HUDEP-2 (cell line): ENCODE measurements at regions not wholly inside any gene's neighbourhood (a gene's known extent, or its start where the extent isn't known, plus 50 kb on each side); places are given as distances from the start of the nearest gene placed in this dataset.
"Not testable (repeated sequence)": the region's sequence is repeated elsewhere in the genome, so short reads cannot be mapped to it uniquely, and the experiment has no call there.

Source experiments
- DNase-seq, 76 experiments: peaks; one replicate each; lab custom pipeline; 2025; ENCODE audit not compliant: unreplicated experiment in 76 of 76; lab: John Stamatoyannopoulos, UW

- DNase-seq = no peak
These were observed 258.8 kb downstream of the XPNPEP1 start for GRCh38 chr10:109664554-109664953.

GRCh38 chr10:109663122-109663521 is 260.2 kb downstream of the XPNPEP1 start:
- DNase-seq = no peak

- not testable (repeated sequence) for DNase-seq
These were observed 270.7 kb downstream of the XPNPEP1 start for GRCh38 chr10:109652612-109653011.

DNA sequence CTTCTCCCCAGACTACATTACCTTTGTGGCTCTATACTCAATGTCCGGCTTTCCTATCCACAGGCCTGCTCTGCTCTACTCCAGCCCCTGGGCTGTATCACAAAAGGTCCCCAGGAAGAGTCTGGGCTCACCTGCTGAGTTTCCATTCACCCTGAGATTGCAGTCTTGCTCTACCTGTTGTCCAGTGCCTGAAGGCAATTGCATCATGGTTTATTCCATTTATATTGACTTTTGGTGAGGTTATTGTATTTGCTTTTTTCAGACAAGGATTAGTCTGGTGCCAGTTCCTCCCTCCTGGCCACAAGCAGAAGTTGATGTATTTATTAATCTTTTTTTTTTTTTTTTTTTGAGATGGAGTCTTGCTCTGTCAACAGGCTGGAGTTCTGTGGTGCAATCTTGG is 273.1 kb downstream of the XPNPEP1 start:
- no peak for DNase-seq

DNA sequence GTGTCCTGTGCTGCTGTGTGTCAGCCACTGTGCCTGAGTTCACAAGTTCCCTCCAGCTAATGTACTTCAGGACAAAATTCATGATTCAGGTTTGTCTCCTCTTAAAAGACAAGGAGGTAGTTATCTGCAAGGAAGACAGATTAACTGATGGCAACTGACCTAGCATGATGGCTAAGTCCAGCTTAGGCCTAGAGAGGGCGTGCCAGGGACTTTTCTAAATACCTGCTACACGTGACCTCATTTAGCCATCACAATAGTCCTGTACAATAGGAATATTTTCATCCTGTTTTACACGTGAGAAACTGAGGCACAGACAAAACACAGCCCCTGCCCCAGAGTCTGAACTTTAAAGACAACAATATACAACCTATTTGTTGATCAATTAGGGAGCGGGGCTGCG is 275.7 kb downstream of the XPNPEP1 start:
- DNase-seq = no peak

DNA sequence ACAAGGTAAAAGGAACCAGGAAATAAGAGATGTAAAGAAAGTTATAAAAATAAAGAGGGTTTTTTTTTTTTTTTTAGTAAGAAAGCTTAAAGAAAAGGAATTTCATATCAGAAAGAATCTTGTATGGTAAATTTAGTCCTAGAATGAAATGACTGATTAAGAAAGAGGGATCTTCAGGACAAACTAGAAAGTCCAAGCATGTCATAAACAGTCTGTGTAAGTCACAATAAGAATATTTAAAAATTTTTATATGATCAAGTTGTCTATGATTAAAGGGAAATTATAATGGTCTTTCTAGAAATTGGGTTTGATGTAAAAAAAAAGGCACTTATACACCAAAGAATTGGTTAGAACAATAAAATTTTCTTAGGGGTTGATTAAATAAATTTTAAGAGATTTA is 289.5 kb downstream of the XPNPEP1 start:
- no peak for DNase-seq

- DNase-seq = not testable (repeated sequence)
These were observed 290.3 kb downstream of the XPNPEP1 start for GRCh38 chr10:109633017-109633416.

- no peak for DNase-seq
These were observed 298.4 kb downstream of the XPNPEP1 start for GRCh38 chr10:109624939-109625338.

DNA sequence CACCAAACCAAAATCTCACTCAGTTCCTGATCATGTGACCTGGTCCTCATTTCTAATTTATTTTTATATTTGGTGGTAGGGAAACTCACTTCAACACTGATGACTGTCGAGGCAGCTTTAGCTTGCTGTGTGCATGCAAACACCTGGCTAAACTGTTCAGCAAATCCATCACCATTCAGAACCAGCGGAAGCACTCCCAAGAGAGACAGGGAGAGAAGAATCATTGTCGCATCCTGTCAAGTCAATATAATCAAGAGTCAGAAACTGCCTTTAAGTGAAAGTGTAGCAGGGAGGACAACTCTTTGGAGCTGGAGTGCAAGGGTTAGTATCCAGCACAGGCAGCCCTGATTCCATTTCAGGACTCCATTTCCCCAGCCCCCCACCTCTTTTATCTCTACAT is 300.7 kb downstream of the XPNPEP1 start:
- DNase-seq = no peak

DNA sequence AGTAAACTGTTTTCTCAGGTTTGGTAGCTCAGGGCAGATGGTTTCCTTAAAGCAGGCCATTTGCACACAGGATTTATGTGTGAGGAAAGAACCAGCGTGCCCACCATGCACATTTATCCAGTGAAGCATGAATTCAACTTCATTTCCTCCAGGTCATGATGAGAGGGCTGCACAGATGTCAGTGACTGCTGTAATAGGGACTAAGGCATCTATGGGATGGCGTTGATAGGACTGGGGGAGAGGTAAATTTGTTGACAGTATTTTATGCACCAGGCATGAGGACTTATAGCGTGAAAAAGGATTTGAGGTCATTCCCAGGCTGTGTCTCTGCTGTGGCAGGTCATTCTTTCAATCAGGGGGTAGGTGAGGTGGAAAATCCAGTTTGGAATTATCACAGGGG is 302.9 kb downstream of the XPNPEP1 start:
- no peak for DNase-seq

DNA sequence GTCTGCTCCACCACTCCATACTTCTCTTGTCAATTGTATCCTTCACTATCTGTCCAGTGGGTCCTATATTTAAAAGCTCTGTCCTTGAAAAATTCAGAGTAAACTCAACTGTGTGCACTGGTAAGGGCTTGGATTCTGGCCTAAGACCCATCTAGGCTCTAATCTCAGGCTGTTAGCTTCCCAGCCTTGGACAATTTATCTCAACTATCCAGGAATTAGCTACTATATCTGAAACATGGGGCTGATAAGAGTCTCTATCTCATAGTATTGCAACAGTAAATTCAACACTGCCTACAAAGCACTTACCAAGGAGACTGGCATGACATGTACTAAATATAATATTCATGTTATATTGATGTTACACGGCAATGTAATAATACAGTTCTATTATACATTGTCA is 303.4 kb downstream of the XPNPEP1 start:
- DNase-seq = no peak

- no peak for DNase-seq
These were observed 304.6 kb downstream of the XPNPEP1 start for GRCh38 chr10:109618748-109619147.

- DNase-seq = no peak
These were observed 305.0 kb downstream of the XPNPEP1 start for GRCh38 chr10:109618301-109618700.

DNA sequence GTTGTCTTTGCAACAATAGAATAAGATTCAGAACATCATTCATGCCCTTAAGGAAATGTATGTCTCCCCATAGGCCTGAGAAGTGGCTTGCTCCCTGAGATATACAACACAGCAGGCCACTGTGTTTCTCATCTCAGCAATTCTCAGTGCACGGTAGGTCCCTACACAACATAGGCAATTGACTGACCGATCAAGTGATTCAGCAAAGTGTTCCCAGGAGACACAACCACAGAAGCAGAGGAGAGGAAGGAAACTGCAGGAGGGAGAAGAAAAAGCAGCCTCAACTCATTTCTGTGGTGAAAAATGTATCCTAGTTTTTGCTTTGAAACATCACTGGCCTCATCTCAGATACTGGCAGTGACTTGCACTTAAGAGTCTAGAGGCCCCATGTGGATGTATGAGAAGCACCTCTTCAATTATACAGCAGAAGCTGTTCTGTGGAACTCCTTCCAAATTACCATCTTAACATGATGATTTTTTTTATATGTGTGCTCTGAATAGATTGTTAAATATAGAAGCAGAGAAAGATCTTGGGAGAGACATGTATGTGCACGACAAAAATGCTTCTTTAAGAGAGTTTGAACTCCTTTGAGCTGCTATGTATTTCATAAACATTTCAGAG is 306.8 kb downstream of the XPNPEP1 start:
- no peak for DNase-seq

GRCh38 chr10:109595356-109595755 is 328.0 kb downstream of the XPNPEP1 start:
- DNase-seq = not testable (repeated sequence)

GRCh38 chr10:109593682-109594081 is 329.6 kb downstream of the XPNPEP1 start:
- no peak for DNase-seq

GRCh38 chr10:109592391-109592790 is 330.9 kb downstream of the XPNPEP1 start:
- DNase-seq = no peak

GRCh38 chr10:109591601-109592000 is 331.7 kb downstream of the XPNPEP1 start:
- no peak for DNase-seq

DNA sequence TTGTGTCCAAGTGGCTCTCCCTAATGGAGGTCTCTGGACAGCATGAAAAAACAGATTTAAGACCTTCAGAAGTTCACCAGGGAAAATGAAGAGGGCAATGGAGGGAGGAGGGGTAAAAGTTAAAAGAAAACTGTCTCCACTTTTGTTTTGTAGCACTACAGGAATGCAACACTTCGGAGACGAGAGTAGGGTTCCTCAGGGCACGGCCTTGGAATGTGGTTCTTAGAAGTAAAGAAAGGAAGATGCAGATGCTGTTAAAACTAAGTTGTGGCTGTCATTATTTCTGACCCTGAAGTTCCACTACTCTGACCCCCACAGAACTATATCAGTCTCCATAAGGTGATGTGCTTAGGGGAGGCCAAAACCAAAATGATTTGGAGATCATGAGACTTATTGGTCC is 335.1 kb downstream of the XPNPEP1 start:
- no peak for DNase-seq

- DNase-seq = no peak
These were observed 335.9 kb downstream of the XPNPEP1 start for GRCh38 chr10:109587366-109587765.

GRCh38 chr10:109556399-109556798 is 366.9 kb downstream of the XPNPEP1 start:
- no peak for DNase-seq

DNA sequence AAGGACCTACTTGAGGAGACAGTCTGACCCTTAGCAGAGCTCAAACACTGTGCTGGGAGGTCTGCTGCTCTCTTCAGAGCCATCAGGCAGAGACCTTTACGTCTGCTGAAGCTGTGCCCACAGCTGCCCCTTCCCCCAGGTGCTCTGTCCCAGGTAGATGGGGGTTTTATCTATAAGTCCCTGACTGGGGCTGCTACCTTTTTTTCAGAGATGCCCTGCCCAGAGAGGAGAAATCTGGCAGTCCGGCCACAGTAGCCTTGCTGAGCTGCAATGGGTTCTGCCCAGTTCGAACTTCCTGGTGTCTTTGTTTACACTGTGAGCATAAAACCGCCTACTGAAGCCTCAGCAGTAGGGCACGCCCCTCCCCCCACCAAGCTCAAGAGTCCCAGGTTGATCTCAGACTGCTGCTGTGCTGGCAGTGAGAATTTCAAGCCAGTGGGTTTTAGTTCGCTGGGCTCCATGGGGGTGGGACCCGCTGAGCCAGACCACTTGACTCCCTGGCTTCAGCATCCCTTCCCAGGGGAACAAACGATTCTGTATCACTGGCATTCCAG is 381.2 kb downstream of the XPNPEP1 start:
- DNase-seq = not testable (repeated sequence)

GRCh38 chr10:109534193-109534592 is 389.1 kb downstream of the XPNPEP1 start:
- no peak for DNase-seq
